ENCODE measurements at regions not wholly inside any gene's neighbourhood (a gene's known extent, or its start where the extent isn't known, plus 50 kb on each side); places are given as distances from the start of the nearest gene placed in this dataset.
"Not testable (repeated sequence)": the region's sequence is repeated elsewhere in the genome, so short reads cannot be mapped to it uniquely, and the experiment has no call there.

GRCh38 chr5:25488119-25488518 is 843.3 kb upstream of the CDH10 start:
- DNase-seq (ENCODE audit: low read depth): no peak
- H3K4me3 ChIP-seq (ENCODE audit: low read depth, low read length): no peak overlapping the region

- no peak for DNase-seq (ENCODE audit: low read depth)
- H3K4me3 ChIP-seq (ENCODE audit: low read depth, low read length): no peak overlapping the region
These were observed 839.6 kb upstream of the CDH10 start for GRCh38 chr5:25484391-25484790.

GRCh38 chr5:25481463-25481862 is 836.7 kb upstream of the CDH10 start:
- DNase-seq (ENCODE audit: low read depth): no peak
- H3K4me3 ChIP-seq (ENCODE audit: low read depth, low read length): no peak overlapping the region

- H3K4me3 ChIP-seq (ENCODE audit: low read depth, low read length): no peak overlapping the region
- no peak for DNase-seq (ENCODE audit: low read depth)
These were observed 814.3 kb upstream of the CDH10 start for GRCh38 chr5:25459082-25459481.

DNA sequence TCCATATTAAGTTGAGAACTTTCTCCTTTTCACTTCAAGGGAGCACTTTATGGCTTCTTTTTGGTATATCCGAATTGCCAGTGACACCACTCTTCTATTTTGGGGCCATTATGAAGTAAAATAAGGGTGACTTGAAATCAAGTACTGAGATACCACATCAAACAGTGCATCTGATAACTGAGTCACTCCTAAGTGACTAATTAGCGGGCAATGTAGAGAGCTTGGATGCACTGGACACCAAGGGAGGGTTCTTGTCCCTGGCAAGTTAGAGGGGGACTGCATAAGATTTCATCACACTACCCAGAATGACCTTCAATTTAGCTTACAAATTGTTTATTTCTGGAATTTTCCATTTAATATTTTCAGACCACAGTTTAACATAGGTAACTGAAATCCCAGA is 813.9 kb upstream of the CDH10 start:
- no peak for DNase-seq (ENCODE audit: low read depth)
- H3K4me3 ChIP-seq (ENCODE audit: low read depth, low read length): no peak overlapping the region

DNA sequence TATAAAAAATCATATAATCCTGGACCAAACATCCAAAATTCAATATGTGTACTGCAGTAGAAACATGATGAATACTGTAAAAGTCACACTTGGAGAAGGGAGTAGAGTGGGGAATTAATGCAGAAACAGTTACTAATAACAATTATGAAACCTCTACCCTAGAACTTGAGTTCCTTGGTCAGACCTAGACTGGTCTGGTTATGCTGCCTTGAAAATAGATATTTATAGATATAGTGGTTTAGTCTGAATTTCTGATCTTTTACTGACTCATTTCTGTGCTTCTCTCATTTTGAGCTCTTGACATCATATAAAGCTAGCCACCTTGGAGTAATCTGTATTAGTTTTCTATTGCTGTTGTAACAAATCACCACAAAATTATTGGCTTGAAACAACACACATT is 808.7 kb upstream of the CDH10 start:
- no peak for DNase-seq (ENCODE audit: low read depth)
- H3K4me3 ChIP-seq (ENCODE audit: low read depth, low read length): no peak overlapping the region

- no peak for DNase-seq (ENCODE audit: low read depth)
- no peak overlapping the region for H3K4me3 ChIP-seq (ENCODE audit: low read depth, low read length)
These were observed 806.5 kb upstream of the CDH10 start for GRCh38 chr5:25451294-25451693.

- no peak for DNase-seq (ENCODE audit: low read depth)
- H3K4me3 ChIP-seq (ENCODE audit: low read depth, low read length): no peak overlapping the region
These were observed 803.9 kb upstream of the CDH10 start for GRCh38 chr5:25448646-25449045.

GRCh38 chr5:25448190-25448621 is 803.4 kb upstream of the CDH10 start:
- no peak overlapping the region for H3K4me3 ChIP-seq (ENCODE audit: low read depth, low read length)
- no peak for DNase-seq (ENCODE audit: low read depth)

DNA sequence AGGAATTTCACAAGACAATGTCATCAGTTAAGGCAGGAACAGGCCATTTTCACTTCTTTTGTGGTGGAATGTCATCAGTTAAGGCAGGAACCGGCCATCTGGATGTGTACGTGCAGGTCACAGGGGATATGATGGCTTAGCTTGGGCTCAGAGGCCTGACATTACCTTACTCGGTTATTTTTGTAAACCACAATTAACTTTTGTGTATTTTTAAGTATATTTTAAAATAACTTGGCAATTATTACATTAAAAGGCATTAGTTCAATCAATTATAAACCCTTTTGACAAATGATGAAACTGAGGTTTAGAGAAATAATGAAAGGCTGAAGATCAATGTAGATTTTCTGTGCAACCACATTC is 801.3 kb upstream of the CDH10 start:
- not testable (repeated sequence) for DNase-seq (ENCODE audit: low read depth); H3K4me3 ChIP-seq (ENCODE audit: low read depth, low read length)

GRCh38 chr5:25445381-25446060 is 800.7 kb upstream of the CDH10 start:
- DNase-seq (ENCODE audit: low read depth); H3K4me3 ChIP-seq (ENCODE audit: low read depth, low read length): not testable (repeated sequence)

DNA sequence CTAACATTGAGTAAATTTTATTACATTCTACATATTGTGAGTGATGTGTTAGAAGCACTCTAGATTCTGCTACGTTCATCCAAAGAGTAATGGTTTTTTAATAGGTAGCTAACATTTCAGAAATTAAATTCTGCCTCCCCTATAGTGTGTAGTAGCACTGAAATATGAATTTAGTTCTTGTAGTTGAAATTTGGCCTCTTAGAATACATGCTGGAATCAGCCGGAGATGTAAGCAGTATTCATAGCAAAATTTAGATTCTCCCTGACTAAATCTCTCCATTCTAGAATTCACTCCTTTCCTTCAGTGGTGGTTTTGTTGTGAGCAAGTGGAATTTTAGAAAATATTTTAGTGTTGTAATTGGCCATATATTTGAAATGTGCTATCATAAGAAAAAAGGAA is 799.9 kb upstream of the CDH10 start:
- H3K4me3 ChIP-seq (ENCODE audit: low read depth, low read length): no peak overlapping the region
- DNase-seq (ENCODE audit: low read depth): no peak

DNA sequence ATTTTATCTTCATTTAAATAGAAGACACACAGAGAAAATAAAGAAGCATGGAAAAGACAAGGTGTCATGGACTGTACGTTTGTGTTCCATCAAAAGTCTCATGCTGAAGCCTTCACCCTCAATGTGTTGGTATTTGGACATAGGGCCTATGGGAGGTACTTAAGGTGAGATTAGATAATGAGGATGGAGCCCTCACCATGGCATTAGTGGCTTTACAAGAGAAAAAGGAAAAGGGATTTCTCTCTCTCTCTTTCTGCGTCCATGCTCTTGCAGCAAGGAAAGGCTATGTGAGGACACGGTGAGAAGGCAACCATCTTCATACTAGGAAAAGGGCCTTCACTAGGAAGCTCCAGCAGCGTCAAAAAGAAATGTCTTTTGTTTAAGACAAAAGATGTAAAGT is 797.0 kb upstream of the CDH10 start:
- no peak overlapping the region for H3K4me3 ChIP-seq (ENCODE audit: low read depth, low read length)
- DNase-seq (ENCODE audit: low read depth): no peak

DNA sequence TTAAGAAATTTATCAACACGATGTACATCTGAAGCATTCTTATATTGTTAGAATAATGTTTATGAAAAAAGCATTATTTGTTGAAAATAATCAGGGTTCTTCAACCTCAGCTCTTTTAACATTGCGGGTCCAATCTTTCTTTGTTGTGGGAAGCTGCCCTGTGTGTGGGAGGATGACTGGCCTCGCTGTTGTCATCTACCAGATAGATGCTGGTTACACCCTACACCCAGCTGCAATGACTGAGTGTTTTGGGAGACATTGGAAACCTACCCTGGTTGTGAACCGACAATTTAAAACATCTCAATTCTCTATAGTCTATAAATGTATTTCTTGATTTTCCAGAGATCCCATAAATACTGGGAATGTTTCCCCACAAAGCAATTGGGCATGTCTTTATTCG is 794.2 kb upstream of the CDH10 start:
- DNase-seq (ENCODE audit: low read depth): no peak
- no peak overlapping the region for H3K4me3 ChIP-seq (ENCODE audit: low read depth, low read length)

DNA sequence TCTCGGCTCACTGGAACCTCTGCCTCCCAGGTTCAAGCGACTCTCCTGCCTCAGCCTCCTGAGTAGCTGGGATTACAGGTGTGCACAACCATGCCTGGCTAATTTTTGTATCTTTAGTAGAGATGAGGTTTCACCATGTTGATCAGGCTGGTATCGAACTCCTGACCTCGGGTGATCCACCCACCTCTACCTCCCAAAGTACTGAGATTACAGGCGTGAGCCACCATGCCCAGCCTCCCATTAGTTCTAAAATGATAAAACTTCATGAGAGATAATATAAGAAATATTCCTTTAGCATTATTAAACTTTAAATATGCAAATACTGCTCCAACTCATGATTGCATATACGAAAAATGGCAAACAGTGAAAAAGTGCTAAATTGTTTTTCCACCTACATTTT is 793.6 kb upstream of the CDH10 start:
- not testable (repeated sequence) for H3K4me3 ChIP-seq (ENCODE audit: low read depth, low read length); DNase-seq (ENCODE audit: low read depth)

DNA sequence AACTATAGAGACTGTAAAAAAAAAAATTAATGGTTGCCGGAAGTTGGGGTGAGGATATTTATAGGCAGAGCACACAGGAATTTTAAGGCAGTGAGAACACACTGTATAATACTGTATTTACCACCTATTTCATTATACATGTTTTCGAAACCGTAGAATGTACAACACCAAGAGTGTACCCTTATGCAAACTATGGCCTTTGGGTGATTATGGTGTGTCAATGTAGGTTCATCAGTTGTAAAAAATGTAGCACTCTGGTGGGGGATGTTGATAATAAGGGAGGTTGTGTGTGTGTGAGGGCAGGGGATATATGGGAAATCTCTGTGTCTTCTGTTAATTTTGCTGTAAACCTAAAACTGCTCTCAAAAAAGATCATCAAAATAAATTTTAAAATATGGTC is 791.7 kb upstream of the CDH10 start:
- H3K4me3 ChIP-seq (ENCODE audit: low read depth, low read length): no peak overlapping the region
- no peak for DNase-seq (ENCODE audit: low read depth)

DNA sequence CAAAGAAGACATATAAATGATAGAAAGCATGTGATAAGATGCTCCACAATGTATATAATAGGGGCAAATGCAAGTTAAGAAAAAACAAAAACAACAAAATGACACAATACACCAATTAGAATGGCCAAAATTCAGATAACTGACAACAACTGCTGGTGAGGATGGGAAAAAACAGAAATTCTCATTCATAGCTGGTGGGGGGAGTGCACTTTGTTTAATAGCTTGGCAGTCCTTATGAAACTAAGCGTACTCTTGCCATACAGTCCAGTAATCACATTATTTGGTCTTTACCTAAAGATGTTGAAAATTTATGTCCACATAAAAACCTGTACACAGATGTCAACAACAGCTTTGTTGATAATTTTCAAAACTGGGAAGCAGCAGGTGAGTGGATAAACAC is 791.1 kb upstream of the CDH10 start:
- DNase-seq (ENCODE audit: low read depth): no peak
- no peak overlapping the region for H3K4me3 ChIP-seq (ENCODE audit: low read depth, low read length)

GRCh38 chr5:25427240-25427639 is 782.5 kb upstream of the CDH10 start:
- no peak for DNase-seq (ENCODE audit: low read depth)
- no peak overlapping the region for H3K4me3 ChIP-seq (ENCODE audit: low read depth, low read length)

- no peak overlapping the region for H3K4me3 ChIP-seq (ENCODE audit: low read depth, low read length)
- no peak for DNase-seq (ENCODE audit: low read depth)
These were observed 778.5 kb upstream of the CDH10 start for GRCh38 chr5:25423271-25423670.

- no peak overlapping the region for H3K4me3 ChIP-seq (ENCODE audit: low read depth, low read length)
- DNase-seq (ENCODE audit: low read depth): no peak
These were observed 774.9 kb upstream of the CDH10 start for GRCh38 chr5:25419684-25420083.

DNA sequence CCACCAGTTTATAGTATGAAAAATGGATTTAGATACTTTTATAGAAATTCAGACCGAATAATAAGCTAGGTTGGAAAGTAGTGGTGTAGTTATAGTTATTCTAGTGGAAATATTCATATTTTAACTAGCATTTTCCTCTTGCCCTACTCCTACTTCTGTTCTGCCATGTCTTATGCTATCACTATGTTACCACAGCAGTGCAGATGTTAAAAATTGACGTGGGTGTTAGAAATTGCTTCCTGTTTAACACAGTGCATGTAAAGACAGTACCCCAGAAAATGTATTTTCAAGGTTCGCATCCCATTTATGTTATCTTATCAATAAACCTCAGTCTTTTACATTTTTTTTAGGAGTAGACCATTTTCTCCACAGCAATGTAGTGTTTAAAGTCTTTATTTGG is 774.2 kb upstream of the CDH10 start:
- H3K4me3 ChIP-seq (ENCODE audit: low read depth, low read length): no peak overlapping the region
- no peak for DNase-seq (ENCODE audit: low read depth)

- H3K4me3 ChIP-seq (ENCODE audit: low read depth, low read length): no peak overlapping the region
- no peak for DNase-seq (ENCODE audit: low read depth)
These were observed 773.6 kb upstream of the CDH10 start for GRCh38 chr5:25418319-25418859.
